GM12878 (cell line): ENCODE measurements at regions not wholly inside any gene's neighbourhood (a gene's known extent, or its start where the extent isn't known, plus 50 kb on each side); places are given as distances from the start of the nearest gene placed in this dataset.

ENCODE experiments used
- CBX5 ChIP-seq: sonication (generic); IDR thresholded peaks from 2 replicates; pipeline ENCODE4 v1.6.1; 2016; ENCODE audit warnings: low read depth, moderate library complexity, mild to moderate bottlenecking, inconsistent platforms
- EP300 ChIP-seq, 2 experiments: fragments of 150-350 bp in 1 of 2; IDR thresholded peaks; 2 replicates each; pipeline ENCODE4 v1.6.1; 2011 to 2012; ENCODE audit warnings: low read depth in 2 of 2, low read length in 2 of 2, borderline replicate concordance in 1 of 2, improper control_type of control experiment in 1 of 2, inconsistent platforms in 1 of 2; ENCODE audit not compliant: control insufficient read depth in 1 of 2
- GATAD2B ChIP-seq: fragments of 450-650 bp; conservative IDR thresholded peaks from 2 replicates; pipeline ENCODE4 v1.6.1; 2017; ENCODE audit warnings: low read depth, mild to moderate bottlenecking, moderate library complexity
- NR2F1 ChIP-seq: fragments of 450-650 bp; conservative IDR thresholded peaks from 2 replicates; pipeline ENCODE4 v1.6.1; 2017; ENCODE audit warnings: mild to moderate bottlenecking
- RAD21 ChIP-seq: IDR thresholded peaks from 2 replicates; pipeline ENCODE4 v1.6.1; 2011; ENCODE audit warnings: mild to moderate bottlenecking, low read depth, low read length, moderate library complexity; ENCODE audit not compliant: insufficient read depth
- RAD51 ChIP-seq: fragments of 450-650 bp; IDR thresholded peaks from 2 replicates; pipeline ENCODE4 v1.6.1; 2016; ENCODE audit warnings: moderate library complexity, mild to moderate bottlenecking, inconsistent platforms
- SIX5 ChIP-seq: IDR thresholded peaks from 2 replicates; pipeline ENCODE4 v1.6.1; 2011; ENCODE audit warnings: mild to moderate bottlenecking, low read depth, low read length, moderate library complexity; ENCODE audit not compliant: severe bottlenecking
- TCF7 ChIP-seq: IDR thresholded peaks from 2 replicates; pipeline ENCODE4 v1.6.1; 2014; ENCODE audit warnings: antibody characterized with exemption, borderline replicate concordance
- USF1 ChIP-seq: IDR thresholded peaks from 2 replicates; pipeline ENCODE4 v1.6.1; 2011; ENCODE audit warnings: borderline replicate concordance, low read depth, mild to moderate bottlenecking, moderate library complexity, mixed read lengths, low read length; ENCODE audit not compliant: insufficient read depth; ENCODE audit errors: extremely low read length
- ZNF622 ChIP-seq: fragments of 450-650 bp; IDR thresholded peaks from 2 replicates; pipeline ENCODE4 v1.6.1; 2017; ENCODE audit warnings: mild to moderate bottlenecking, inconsistent platforms
- TF ChIP-seq, protein P1 (sequence below): IDR thresholded peaks from 2 replicates; pipeline ENCODE4 v1.6.1; 2012; ENCODE audit warnings: low read depth, low read length, improper control_type of control experiment

GRCh38 chr6:84332139-84333034 is 104.9 kb upstream of the CEP162 start (continued):
- TF ChIP-seq TCF7, result peak; percentile 39; the same call in 1 of the 2 replicates
- peak; percentile 53 to 83 for TF ChIP-seq EP300 (IDR thresholded peaks at IDR 0.05; ENCODE audit: borderline replicate concordance in 1 of 2, control insufficient read depth in 1 of 2, low read depth in 2 of 2, low read length in 2 of 2)
- TF ChIP-seq USF1, result no peak
- TF ChIP-seq RAD21, result no peak
- TF ChIP-seq RAD51, result no peak
- TF ChIP-seq, protein P1, sequence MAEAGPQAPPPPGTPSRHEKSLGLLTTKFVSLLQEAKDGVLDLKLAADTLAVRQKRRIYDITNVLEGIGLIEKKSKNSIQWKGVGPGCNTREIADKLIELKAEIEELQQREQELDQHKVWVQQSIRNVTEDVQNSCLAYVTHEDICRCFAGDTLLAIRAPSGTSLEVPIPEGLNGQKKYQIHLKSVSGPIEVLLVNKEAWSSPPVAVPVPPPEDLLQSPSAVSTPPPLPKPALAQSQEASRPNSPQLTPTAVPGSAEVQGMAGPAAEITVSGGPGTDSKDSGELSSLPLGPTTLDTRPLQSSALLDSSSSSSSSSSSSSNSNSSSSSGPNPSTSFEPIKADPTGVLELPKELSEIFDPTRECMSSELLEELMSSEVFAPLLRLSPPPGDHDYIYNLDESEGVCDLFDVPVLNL, result no peak
- no peak for TF ChIP-seq NR2F1
- TF ChIP-seq SIX5, result no peak
- no peak for TF ChIP-seq ZNF622
- no peak for TF ChIP-seq CBX5
- no peak; the same call in 1 of the 2 replicates for TF ChIP-seq GATAD2B
- TF ChIP-seq, all 136 proteins: peak for 23
